IMR-90 (cell line): ENCODE measurements at regions not wholly inside any gene's neighbourhood (a gene's known extent, or its start where the extent isn't known, plus 50 kb on each side); places are given as distances from the start of the nearest gene placed in this dataset.

Source experiments
- ATAC-seq: fragments of 200-7000 bp; cut with Tn5 transposase; 2 replicates; pipeline ENCODE4 v1.9.1; 2020; ENCODE audit warnings: low read depth, mild to moderate bottlenecking, moderate library complexity
- BruUV-seq: library from RNA; stranded (reverse); fragments of 400-500 nt; replicated peaks from 2 replicates; lab custom pipeline; 2021; lab: Mats Ljungman, UMichigan
- CTCF ChIA-PET: fragments of 300-600 bp; formaldehyde crosslinking; extraction: SDS; loops from one replicate; lab custom pipeline; 2021; ENCODE audit warnings: antibody characterized with exemption; lab: Yijun Ruan, JAX
- POLR2A ChIA-PET: fragments of 300-600 bp; sonication (Branson Sonifier 250); formaldehyde crosslinking; loops from one replicate; lab custom pipeline; 2022; ENCODE audit warnings: antibody characterized with exemption; ENCODE audit not compliant: unreplicated experiment; lab: Charles Lee
- DNase-seq: peaks from one replicate; pipeline ENCODE4 v3.0.0; 2013
- H2AFZ ChIP-seq: replicated peaks from 2 replicates; pipeline ENCODE3; 2013; ENCODE audit warnings: low read length, mild to moderate bottlenecking; ENCODE audit not compliant: poor library complexity
- H2AK5ac ChIP-seq: 2 replicates; pipeline ENCODE4 v1.6.1; 2013; ENCODE audit warnings: low read depth, low read length, inconsistent platforms
- H2AK9ac ChIP-seq: replicated peaks from 2 replicates; pipeline ENCODE3; 2013; ENCODE audit warnings: mild to moderate bottlenecking, low read depth, low read length, moderate library complexity; ENCODE audit not compliant: poor library complexity
- H2BK120ac ChIP-seq: 2 replicates; pipeline ENCODE4 v1.6.1; 2013; ENCODE audit warnings: low read depth, low read length, inconsistent platforms
- H2BK15ac ChIP-seq: 3 replicates; pipeline ENCODE4 v1.6.1; 2013; ENCODE audit warnings: low read depth, low read length, inconsistent platforms
- H2BK20ac ChIP-seq: 2 replicates; pipeline ENCODE4 v1.6.1; 2013; ENCODE audit warnings: low read depth, mild to moderate bottlenecking, inconsistent platforms, low read length, moderate library complexity
- H2BK5ac ChIP-seq: 2 replicates; pipeline ENCODE4 v1.6.1; 2013; ENCODE audit warnings: mild to moderate bottlenecking, low read depth, low read length, inconsistent platforms; ENCODE audit not compliant: poor library complexity, severe bottlenecking
- H3K14ac ChIP-seq: replicated peaks from 2 replicates; pipeline ENCODE4 v1.6.1; 2013; ENCODE audit warnings: low read depth, low read length, inconsistent platforms
- H3K18ac ChIP-seq: 2 replicates; pipeline ENCODE4 v1.6.1; 2013; ENCODE audit warnings: low read depth, low read length, control low read depth
- H3K23ac ChIP-seq: 2 replicates; pipeline ENCODE4 v1.6.1; 2013; ENCODE audit warnings: low read depth, low read length, inconsistent platforms
- H3K27ac ChIP-seq: 2 replicates; pipeline ENCODE4 v1.5.1; 2013; ENCODE audit warnings: mild to moderate bottlenecking, control low read depth, low read length; ENCODE audit not compliant: insufficient read depth
- H3K27me3 ChIP-seq: 2 replicates; pipeline ENCODE4 v1.6.1; 2013; ENCODE audit warnings: low read length; ENCODE audit not compliant: control insufficient read depth, insufficient read depth
- H3K36me3 ChIP-seq: 2 replicates; pipeline ENCODE4 v1.6.1; 2013; ENCODE audit warnings: low read length, mixed read lengths; ENCODE audit not compliant: control insufficient read depth, insufficient read depth
- H3K4ac ChIP-seq: 2 replicates; pipeline ENCODE4 v1.6.1; 2013; ENCODE audit warnings: low read depth, low read length, inconsistent platforms
- H3K4me1 ChIP-seq: 2 replicates; pipeline ENCODE4 v1.6.1; 2013; ENCODE audit warnings: low read length, mixed read lengths; ENCODE audit not compliant: control insufficient read depth, insufficient read depth
- H3K4me2 ChIP-seq: 2 replicates; pipeline ENCODE4 v1.6.1; 2013; ENCODE audit warnings: low read depth, mild to moderate bottlenecking, control low read depth, low read length, moderate library complexity
- H3K4me3 ChIP-seq: 2 replicates; pipeline ENCODE4 v1.5.1; 2013; ENCODE audit warnings: low read depth, mild to moderate bottlenecking, control low read depth, low read length, moderate library complexity; ENCODE audit not compliant: insufficient read depth
- H3K56ac ChIP-seq: 2 replicates; pipeline ENCODE4 v1.6.1; 2013; ENCODE audit warnings: low read length, inconsistent platforms; ENCODE audit not compliant: insufficient read depth; ENCODE audit errors: extremely low read depth
- H3K79me1 ChIP-seq, 2 experiments: 2 replicates each; pipeline ENCODE4 v1.6.1; 2013; ENCODE audit warnings: low read length in 2 of 2, inconsistent platforms in 1 of 2, low read depth in 1 of 2
- H3K9ac ChIP-seq: 2 replicates; pipeline ENCODE4 v1.6.1; 2013; ENCODE audit warnings: low read depth, low read length, control low read depth
- H3K9me1 ChIP-seq: 2 replicates; pipeline ENCODE4 v1.6.1; 2013; ENCODE audit warnings: low read length, inconsistent platforms; ENCODE audit not compliant: insufficient read depth
- H3K9me3 ChIP-seq: 2 replicates; pipeline ENCODE4 v1.6.1; 2013; ENCODE audit warnings: low read length; ENCODE audit not compliant: control insufficient read depth, insufficient read depth
- H4K20me1 ChIP-seq: 2 replicates; pipeline ENCODE4 v1.6.1; 2013; ENCODE audit warnings: low read length, inconsistent platforms; ENCODE audit not compliant: insufficient read depth
- H4K5ac ChIP-seq: 2 replicates; pipeline ENCODE4 v1.6.1; 2013; ENCODE audit warnings: mild to moderate bottlenecking, low read depth, low read length, control low read depth
- H4K8ac ChIP-seq, 2 experiments: 2 replicates each; pipeline ENCODE4 v1.6.1; 2013; ENCODE audit warnings: low read depth in 2 of 2, low read length in 2 of 2, control low read depth in 1 of 2, inconsistent platforms in 1 of 2
- H4K91ac ChIP-seq: 2 replicates; pipeline ENCODE4 v1.6.1; 2013; ENCODE audit warnings: low read depth, low read length, inconsistent platforms; ENCODE audit not compliant: insufficient read depth
- RAD21 ChIP-seq: IDR thresholded peaks from 2 replicates; pipeline ENCODE4 v1.6.1; 2012; ENCODE audit warnings: low read length, improper control_type of control experiment
- RFX5 ChIP-seq: IDR thresholded peaks from 2 replicates; pipeline ENCODE4 v1.8.0; 2012; ENCODE audit warnings: low read depth, mild to moderate bottlenecking, low read length, moderate library complexity
- WGBS, 2 experiments: methylation state at CpG; one replicate each; pipeline versions ENCODE4 v1.1.5 to v1.1.7; 2013; ENCODE audit warnings: missing lambda C conversion rate in 2 of 2; ENCODE audit not compliant: insufficient read length in 1 of 2; ENCODE audit errors: extremely low coverage in 2 of 2; 5-methylcytosine and 5-hydroxymethylcytosine counted together
- dilution Hi-C: fragments of 300-500 bp; cut with HindIII; formaldehyde crosslinking; loops from one replicate; pipeline ENCODE4 v1.14.3; 2018; ENCODE audit warnings: low sequenced_read_pairs; ENCODE audit not compliant: unreplicated experiment
- in situ Hi-C: fragments of 300-500 bp; cut with MboI; formaldehyde crosslinking; loops from 3 replicates; pipeline ENCODE4 v1.14.3; 2019; ENCODE audit warnings: low sequenced_read_pairs, inconsistent platforms, mixed read lengths
- intact Hi-C: fragments of 100-400 bp; cut with micrococcal nuclease; formaldehyde crosslinking; loops from 2 replicates; pipeline ENCODE4 v1.10.0; 2022

DNA sequence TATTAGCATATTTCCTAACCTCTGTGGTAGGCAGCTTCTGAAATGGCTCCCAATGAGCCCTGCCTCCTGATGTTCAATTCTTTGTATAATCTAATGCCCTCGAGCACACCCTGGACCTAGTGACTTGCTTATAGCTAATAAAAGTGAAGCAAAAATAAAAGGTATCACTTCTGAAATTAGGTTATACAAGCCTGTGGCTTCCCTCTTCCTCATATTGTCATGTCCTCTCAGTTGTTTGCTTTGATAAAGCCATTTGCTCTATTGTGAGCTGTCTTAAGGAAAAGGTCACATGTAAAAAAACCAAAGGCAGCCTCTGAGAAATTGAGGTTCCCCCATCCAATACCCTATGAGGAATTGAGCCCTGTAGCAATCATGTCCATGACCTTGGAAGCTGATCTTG lies 442.1 kb upstream of the ADGRB3 start:
- no peak overlapping the region for H3K23ac ChIP-seq
- peaks cover 9% of the 10 kb centered on the region for H3K9me3 ChIP-seq
- H2BK5ac ChIP-seq = no peak overlapping the region
- ATAC-seq (no peak), DNase-seq (no peak)
- H2AK5ac ChIP-seq = no peak overlapping the region
- H3K9ac ChIP-seq = no peak overlapping the region
- no peak overlapping the region for H2AK9ac ChIP-seq
- no TSS peak for BruUV-seq
- H2BK20ac ChIP-seq = no peak overlapping the region
- CTCF ChIA-PET = no interaction called here
- no peak overlapping the region for H3K27ac ChIP-seq
- in situ Hi-C loops (loop anchor here (25.0 kb wide), 1 partner anchor 94 kb away; no protein-coding TSS in a partner anchor), intact Hi-C loops (no loop called here), dilution Hi-C loops (no loop called here)
- POLR2A ChIA-PET = no interaction called here
- no peaks in the 10 kb centered on the region for H3K79me1 ChIP-seq
- no peak overlapping the region for H2BK120ac ChIP-seq
- no peak overlapping the region for H3K56ac ChIP-seq
- H3K36me3 ChIP-seq = no peaks in the 10 kb centered on the region
- no CpG with 5 or more reads among the region's 1 CpG for WGBS, 2 experiments
- no peaks in the 10 kb centered on the region for H4K20me1 ChIP-seq
- no peaks in the 10 kb centered on the region for H3K4me1 ChIP-seq
- H3K4me3 ChIP-seq = no peak overlapping the region
- no peak overlapping the region for H4K5ac ChIP-seq
- no peak overlapping the region for H2BK15ac ChIP-seq
- no peaks in the 10 kb centered on the region for H3K9me1 ChIP-seq
- H2AFZ ChIP-seq = no peak overlapping the region
- no peak overlapping the region for H3K4ac ChIP-seq
- H3K4me2 ChIP-seq = no peak overlapping the region
- no peak overlapping the region for H3K14ac ChIP-seq
- no peak overlapping the region for H4K8ac ChIP-seq
- H3K27me3 ChIP-seq = no peaks in the 10 kb centered on the region
- H4K91ac ChIP-seq = no peak overlapping the region
- TF ChIP-seq RAD21 = no peak
- no peak for TF ChIP-seq RFX5
- H3K18ac ChIP-seq = no peak overlapping the region
